OCI-LY7 (cell line): ENCODE measurements at regions not wholly inside any gene's neighbourhood (a gene's known extent, or its start where the extent isn't known, plus 50 kb on each side); places are given as distances from the start of the nearest gene placed in this dataset.

Experiments
- BruUV-seq: library from RNA; stranded (reverse); fragments of 400-500 nt; replicated peaks from 2 replicates; lab custom pipeline; 2021; lab: Mats Ljungman, UMichigan
- CTCF ChIA-PET: fragments of 300-600 bp; sonication (Branson Sonifier 250); formaldehyde crosslinking; loops from one replicate; lab custom pipeline; 2022; ENCODE audit warnings: antibody characterized with exemption; ENCODE audit not compliant: unreplicated experiment; lab: Charles Lee
- POLR2A ChIA-PET: fragments of 300-600 bp; sonication (Branson Sonifier 250); formaldehyde crosslinking; loops from one replicate; lab custom pipeline; 2022; ENCODE audit warnings: antibody characterized with exemption; lab: Charles Lee
- DNase-seq: peaks from one replicate; pipeline ENCODE4 v3.0.0-alpha.2; 2015; ENCODE audit warnings: low spot score
- H2AFZ ChIP-seq: fragments of 200-600 bp; sonication (generic), shearing (Covaris generic); 2 replicates; pipeline ENCODE4 v1.6.1; 2014; ENCODE audit warnings: mild to moderate bottlenecking, antibody characterized with exemption, low read length, moderate library complexity
- H3K27ac ChIP-seq: fragments of 200-600 bp; sonication (generic); 2 replicates; pipeline ENCODE4 v1.5.1; 2014; ENCODE audit warnings: mixed run types, low read depth, mild to moderate bottlenecking, moderate library complexity, low read length, inconsistent platforms; ENCODE audit not compliant: poor library complexity, severe bottlenecking
- H3K36me3 ChIP-seq: fragments of 200-600 bp; sonication (generic); 2 replicates; pipeline ENCODE4 v1.6.1; 2014; ENCODE audit warnings: mild to moderate bottlenecking, antibody characterized with exemption, low read length, moderate library complexity, mixed read lengths; ENCODE audit not compliant: insufficient read depth
- H3K4me1 ChIP-seq: fragments of 200-600 bp; sonication (generic); 2 replicates; pipeline ENCODE4 v1.5.1; 2014; ENCODE audit warnings: mild to moderate bottlenecking, low read length; ENCODE audit not compliant: insufficient read depth, poor library complexity, severe bottlenecking
- H3K4me2 ChIP-seq: fragments of 200-600 bp; sonication (generic); 2 replicates; pipeline ENCODE4 v1.6.1; 2014; ENCODE audit warnings: mild to moderate bottlenecking, low read length
- H3K4me3 ChIP-seq: fragments of 200-600 bp; sonication (generic); 2 replicates; pipeline ENCODE4 v1.5.1; 2014; ENCODE audit warnings: mild to moderate bottlenecking, low read depth, low read length; ENCODE audit not compliant: poor library complexity, severe bottlenecking
- H3K79me2 ChIP-seq: fragments of 200-600 bp; sonication (generic); 2 replicates; pipeline ENCODE4 v1.6.1; 2016; ENCODE audit warnings: low read depth, mild to moderate bottlenecking, low read length, moderate library complexity, mixed read lengths; ENCODE audit not compliant: insufficient read depth
- H3K9me2 ChIP-seq: fragments of 200-600 bp; sonication (generic); 2 replicates; pipeline ENCODE4 v1.6.1; 2016; ENCODE audit warnings: mild to moderate bottlenecking, low read length, mixed read lengths; ENCODE audit not compliant: insufficient read depth
- H3K9me3 ChIP-seq: fragments of 200-600 bp; sonication (generic); 2 replicates; pipeline ENCODE4 v1.6.1; 2014; ENCODE audit warnings: mild to moderate bottlenecking, mixed run types, low read length, mixed read lengths
- H4K20me1 ChIP-seq: fragments of 200-600 bp; sonication (generic); 2 replicates; pipeline ENCODE4 v1.6.1; 2014; ENCODE audit warnings: mild to moderate bottlenecking, antibody characterized with exemption, low read length, moderate library complexity, mixed read lengths; ENCODE audit not compliant: insufficient read depth
- EZH2phosphoT487 ChIP-seq: fragments of 200-600 bp; sonication (generic); IDR thresholded peaks from 2 replicates; pipeline ENCODE4 v1.6.1; 2018; ENCODE audit warnings: low read depth, borderline replicate concordance, mild to moderate bottlenecking, mixed run types, antibody characterized with exemption, low read length, moderate library complexity, mixed read lengths
- intact Hi-C: fragments of 100-400 bp; cut with micrococcal nuclease; formaldehyde crosslinking; loops from one replicate; pipeline ENCODE4 v1.10.0; 2022; ENCODE audit not compliant: unreplicated experiment
- TF ChIP-seq, protein P1 (sequence below): fragments of 200-600 bp; sonication (generic); conservative IDR thresholded peaks from 2 replicates; pipeline ENCODE4 v1.5.1; 2014; ENCODE audit warnings: mild to moderate bottlenecking, antibody characterized with exemption, low read length, moderate library complexity, mixed read lengths

GRCh38 chr4:16294455-16294854 lies 68.2 kb upstream of the TAPT1 start:
- Histone ChIP-seq H2AFZ (no peak overlapping the region), H3K36me3 (no peaks in the 10 kb centered on the region), H3K4me3 (no peak overlapping the region), H3K79me2 (no peaks in the 10 kb centered on the region), H4K20me1 (no peaks in the 10 kb centered on the region), H3K4me2 (no peak overlapping the region), H3K4me1 (no peaks in the 10 kb centered on the region), H3K9me2 (no peaks in the 10 kb centered on the region), H3K27ac (no peak overlapping the region), H3K9me3 (no peaks in the 10 kb centered on the region)
- POLR2A ChIA-PET: no interaction called here
- no TSS peak for BruUV-seq
- DNase-seq: no peak
- TF ChIP-seq EZH2phosphoT487: no peak
- TF ChIP-seq, protein P1, sequence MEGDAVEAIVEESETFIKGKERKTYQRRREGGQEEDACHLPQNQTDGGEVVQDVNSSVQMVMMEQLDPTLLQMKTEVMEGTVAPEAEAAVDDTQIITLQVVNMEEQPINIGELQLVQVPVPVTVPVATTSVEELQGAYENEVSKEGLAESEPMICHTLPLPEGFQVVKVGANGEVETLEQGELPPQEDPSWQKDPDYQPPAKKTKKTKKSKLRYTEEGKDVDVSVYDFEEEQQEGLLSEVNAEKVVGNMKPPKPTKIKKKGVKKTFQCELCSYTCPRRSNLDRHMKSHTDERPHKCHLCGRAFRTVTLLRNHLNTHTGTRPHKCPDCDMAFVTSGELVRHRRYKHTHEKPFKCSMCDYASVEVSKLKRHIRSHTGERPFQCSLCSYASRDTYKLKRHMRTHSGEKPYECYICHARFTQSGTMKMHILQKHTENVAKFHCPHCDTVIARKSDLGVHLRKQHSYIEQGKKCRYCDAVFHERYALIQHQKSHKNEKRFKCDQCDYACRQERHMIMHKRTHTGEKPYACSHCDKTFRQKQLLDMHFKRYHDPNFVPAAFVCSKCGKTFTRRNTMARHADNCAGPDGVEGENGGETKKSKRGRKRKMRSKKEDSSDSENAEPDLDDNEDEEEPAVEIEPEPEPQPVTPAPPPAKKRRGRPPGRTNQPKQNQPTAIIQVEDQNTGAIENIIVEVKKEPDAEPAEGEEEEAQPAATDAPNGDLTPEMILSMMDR: no peak
- intact Hi-C loops: loop anchor here (5.0 to 10.0 kb wide), 2 partner anchors 620 to 1028 kb away; no protein-coding TSS in a partner anchor
- CTCF ChIA-PET: no interaction called here

- Histone ChIP-seq H4K20me1 (no peaks in the 10 kb centered on the region), H2AFZ (no peak overlapping the region), H3K4me2 (no peak overlapping the region), H3K4me1 (no peaks in the 10 kb centered on the region), H3K79me2 (no peaks in the 10 kb centered on the region), H3K4me3 (no peak overlapping the region), H3K9me3 (no peaks in the 10 kb centered on the region), H3K27ac (no peak overlapping the region), H3K36me3 (no peaks in the 10 kb centered on the region), H3K9me2 (no peaks in the 10 kb centered on the region)
- POLR2A ChIA-PET: interaction anchor here (0.7 to 1.2 kb wide), 2 partner anchors 9 to 26 kb away, joined by 3 read pairs; no protein-coding TSS in a partner anchor
- TF ChIP-seq, protein P1: no peak
- TF ChIP-seq EZH2phosphoT487: no peak
- intact Hi-C loops: loop anchor here (5.0 to 10.0 kb wide), 2 partner anchors 621 to 1029 kb away; no protein-coding TSS in a partner anchor
- CTCF ChIA-PET: no interaction called here
- BruUV-seq: no TSS peak
- no peak for DNase-seq
Observed at GRCh38 chr4:16293210-16293838, 67.1 kb upstream of the TAPT1 start.

DNA sequence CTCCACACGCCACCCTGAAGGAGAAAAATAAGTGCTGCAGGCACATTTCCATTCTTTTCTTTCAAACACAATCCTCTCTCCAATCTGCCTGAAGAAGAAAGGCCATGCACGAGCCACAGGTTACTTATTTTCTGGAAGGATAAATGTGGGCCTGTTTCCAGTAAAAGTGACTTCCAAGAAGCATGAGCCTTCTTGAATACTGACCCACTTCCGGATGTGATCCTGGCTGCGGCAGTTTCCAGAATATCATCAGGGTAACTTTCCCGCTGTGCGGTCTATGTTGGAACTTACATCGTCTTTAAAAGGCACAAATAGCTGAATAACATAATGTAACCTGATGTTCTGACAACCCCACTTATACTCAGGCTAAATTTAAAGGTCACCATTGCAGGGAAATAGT lies 66.3 kb upstream of the TAPT1 start:
- Histone ChIP-seq H3K4me3 (no peak overlapping the region), H3K9me3 (no peaks in the 10 kb centered on the region), H3K79me2 (no peaks in the 10 kb centered on the region), H3K36me3 (no peaks in the 10 kb centered on the region), H4K20me1 (no peaks in the 10 kb centered on the region), H2AFZ (no peak overlapping the region), H3K27ac (no peak overlapping the region), H3K4me2 (no peak overlapping the region), H3K4me1 (no peaks in the 10 kb centered on the region), H3K9me2 (no peaks in the 10 kb centered on the region)
- ChIA-PET POLR2A (interaction anchor here (1.2 kb wide), 1 partner anchor 25 kb away, joined by 3 read pairs; no protein-coding TSS in a partner anchor), CTCF (no interaction called here)
- DNase-seq: no peak
- intact Hi-C loops: loop anchor here (5.0 to 10.0 kb wide), 2 partner anchors 622 to 1030 kb away; no protein-coding TSS in a partner anchor
- no TSS peak for BruUV-seq
- no peak for TF ChIP-seq EZH2phosphoT487
- TF ChIP-seq, protein P1: no peak
